GM19468 (cell line): ENCODE measurements at regions not wholly inside any gene's neighbourhood (a gene's known extent, or its start where the extent isn't known, plus 50 kb on each side); places are given as distances from the start of the nearest gene placed in this dataset.

Experiments
- ATAC-seq: cut with Tn5 transposase; IDR thresholded peaks from one replicate; pipeline ENCODE4 v1.9.1; 2021; ENCODE audit warnings: mild to moderate bottlenecking, moderate library complexity, moderate number of reproducible peaks; ENCODE audit not compliant: unreplicated experiment; ENCODE audit errors: extremely low read depth

- no peak for ATAC-seq
Observed at GRCh38 chr18:4870177-4870773, 326.8 kb downstream of the AKAIN1 start.

GRCh38 chr18:4869155-4869554, 327.9 kb downstream of the AKAIN1 start:
- ATAC-seq: no peak

GRCh38 chr18:4858379-4859127, 338.5 kb downstream of the AKAIN1 start:
- ATAC-seq: no peak

- no peak for ATAC-seq
Observed at GRCh38 chr18:4854671-4855070, 342.4 kb downstream of the AKAIN1 start.

- ATAC-seq: no peak
Observed at GRCh38 chr18:4851301-4851976, 345.6 kb downstream of the AKAIN1 start.

GRCh38 chr18:4847056-4847455, 350.0 kb downstream of the AKAIN1 start:
- no peak for ATAC-seq

GRCh38 chr18:4844320-4844719, 352.7 kb downstream of the AKAIN1 start:
- ATAC-seq: no peak

GRCh38 chr18:4843771-4844170, 353.3 kb downstream of the AKAIN1 start:
- no peak for ATAC-seq

- no peak for ATAC-seq
Observed at GRCh38 chr18:4842751-4843150, 354.3 kb downstream of the AKAIN1 start.

- no peak for ATAC-seq
Observed at GRCh38 chr18:4842287-4842686, 354.8 kb downstream of the AKAIN1 start.

GRCh38 chr18:4839639-4840038, 357.4 kb downstream of the AKAIN1 start:
- no peak for ATAC-seq

GRCh38 chr18:4836141-4836540, 360.9 kb downstream of the AKAIN1 start:
- no peak for ATAC-seq

- no peak for ATAC-seq
Observed at GRCh38 chr18:4831791-4832375, 365.2 kb downstream of the AKAIN1 start.

GRCh38 chr18:4831127-4831526, 365.9 kb downstream of the AKAIN1 start:
- ATAC-seq: no peak

- ATAC-seq: no peak
Observed at GRCh38 chr18:4823091-4823490, 368.0 kb upstream of the DLGAP1 start.

GRCh38 chr18:4821801-4822200, 366.7 kb upstream of the DLGAP1 start:
- ATAC-seq: no peak

GRCh38 chr18:4817665-4818064, 362.6 kb upstream of the DLGAP1 start:
- no peak for ATAC-seq

- ATAC-seq: no peak
Observed at GRCh38 chr18:4813708-4814107, 358.6 kb upstream of the DLGAP1 start.

- no peak for ATAC-seq
Observed at GRCh38 chr18:4808891-4809290, 353.8 kb upstream of the DLGAP1 start.

GRCh38 chr18:4807604-4808293, 352.6 kb upstream of the DLGAP1 start:
- no peak for ATAC-seq
